ENCODE measurements at regions not wholly inside any gene's neighbourhood (a gene's known extent, or its start where the extent isn't known, plus 50 kb on each side); places are given as distances from the start of the nearest gene placed in this dataset.

GRCh38 chr6:22882581-22882980, 313.2 kb downstream of the HDGFL1 start:
- DNase-seq, result no peak
- Histone ChIP-seq H3K36me3 (no peaks in the 10 kb centered on the region), H3K9me3 (no peaks in the 10 kb centered on the region), H3K27ac (no peak overlapping the region), H3K4me3 (no peak overlapping the region), H3K4me1 (peaks cover 0 to 13% (median 5%) of the 10 kb centered on the region in 4 donors), H3K27me3 (no peaks in the 10 kb centered on the region)
- TF ChIP-seq POLR2A (IDR thresholded peaks at IDR 0.05), result no peak
- TF ChIP-seq POLR2AphosphoS5 (IDR thresholded peaks at IDR 0.05), result no peak
- no peak for TF ChIP-seq CTCF (IDR thresholded peaks at IDR 0.05)
- no peak for TF ChIP-seq EP300 (IDR thresholded peaks at IDR 0.05; ENCODE audit: low read depth)
- intact Hi-C loops (cut with DNase I; ENCODE audit: low total_unique reads), result no loop called here
- WGBS, 2 donors (ENCODE audit: low coverage in 1 of 2), result 87 to 90% methylated on average over 2 of the region's 2 CpGs
- in situ Hi-C loops (cut with MboI; ENCODE audit: low pct_ligation_motif_present in 1 of 4, low pct_unique_long_range_greater_than_20kb in 1 of 4, low sequenced_read_pairs in 3 of 4), result no loop called here

GRCh38 chr6:22883061-22883717, 313.8 kb downstream of the HDGFL1 start:
- 54 to 68% methylated on average over 6 to 7 of the region's 7 CpGs for WGBS, 2 donors (ENCODE audit: low coverage in 1 of 2)
- H3K4me1 ChIP-seq, result peaks cover 0 to 13% (median 2%) of the 10 kb centered on the region in 4 donors
- no peaks in the 10 kb centered on the region for H3K9me3 ChIP-seq
- TF ChIP-seq CTCF (IDR thresholded peaks at IDR 0.05) (no peak), POLR2AphosphoS5 (IDR thresholded peaks at IDR 0.05) (no peak), EP300 (IDR thresholded peaks at IDR 0.05; ENCODE audit: low read depth) (no peak), POLR2A (IDR thresholded peaks at IDR 0.05) (no peak)
- H3K36me3 ChIP-seq, result no peaks in the 10 kb centered on the region
- intact Hi-C loops (cut with DNase I; ENCODE audit: low total_unique reads) (no loop called here), in situ Hi-C loops (cut with MboI; ENCODE audit: low pct_ligation_motif_present in 1 of 4, low pct_unique_long_range_greater_than_20kb in 1 of 4, low sequenced_read_pairs in 3 of 4) (no loop called here)
- DNase-seq, result no peak
- no peaks in the 10 kb centered on the region for H3K27me3 ChIP-seq
- no peak overlapping the region for H3K4me3 ChIP-seq
- H3K27ac ChIP-seq, result no peak overlapping the region

GRCh38 chr6:22884456-22884855, 315.1 kb downstream of the HDGFL1 start:
- Histone ChIP-seq H3K9me3 (no peaks in the 10 kb centered on the region), H3K4me3 (no peak overlapping the region), H3K4me1 (peaks cover 0 to 13% (median 2%) of the 10 kb centered on the region in 4 donors), H3K27ac (no peak overlapping the region), H3K27me3 (no peaks in the 10 kb centered on the region), H3K36me3 (no peaks in the 10 kb centered on the region)
- intact Hi-C loops (cut with DNase I; ENCODE audit: low total_unique reads), result no loop called here
- no peak for DNase-seq
- no peak for TF ChIP-seq EP300 (IDR thresholded peaks at IDR 0.05; ENCODE audit: low read depth)
- TF ChIP-seq CTCF (IDR thresholded peaks at IDR 0.05), result no peak
- no peak for TF ChIP-seq POLR2AphosphoS5 (IDR thresholded peaks at IDR 0.05)
- WGBS, 2 donors (ENCODE audit: low coverage in 1 of 2), result 71 to 77% methylated on average over 6 of the region's 6 CpGs
- in situ Hi-C loops (cut with MboI; ENCODE audit: low pct_ligation_motif_present in 1 of 4, low pct_unique_long_range_greater_than_20kb in 1 of 4, low sequenced_read_pairs in 3 of 4), result no loop called here

GRCh38 chr6:22886650-22887581, 317.6 kb downstream of the HDGFL1 start:
- no peak for TF ChIP-seq CTCF (IDR thresholded peaks at IDR 0.05)
- TF ChIP-seq EP300 (IDR thresholded peaks at IDR 0.05; ENCODE audit: low read depth), result no peak
- no peak for TF ChIP-seq POLR2A (IDR thresholded peaks at IDR 0.05)
- no peak for TF ChIP-seq POLR2AphosphoS5 (IDR thresholded peaks at IDR 0.05)
- Histone ChIP-seq H3K27ac (no peak overlapping the region), H3K4me1 (no peaks in the 10 kb centered on the region), H3K27me3 (no peaks in the 10 kb centered on the region), H3K4me3 (no peak overlapping the region), H3K9me3 (no peaks in the 10 kb centered on the region), H3K36me3 (no peaks in the 10 kb centered on the region)
- WGBS, 2 donors (ENCODE audit: low coverage in 1 of 2), result 76% methylated on average over 10 of the region's 10 CpGs
- intact Hi-C loops (cut with DNase I; ENCODE audit: low total_unique reads), result no loop called here
- in situ Hi-C loops (cut with MboI; ENCODE audit: low pct_ligation_motif_present in 1 of 4, low pct_unique_long_range_greater_than_20kb in 1 of 4, low sequenced_read_pairs in 3 of 4), result no loop called here
- DNase-seq, result no peak

All from transverse colon (tissue), 4 donors.